Ishikawa (cell line): ENCODE measurements at regions not wholly inside any gene's neighbourhood (a gene's known extent, or its start where the extent isn't known, plus 50 kb on each side); places are given as distances from the start of the nearest gene placed in this dataset.

Experiments used
- EGR1 ChIP-seq: IDR thresholded peaks from 2 replicates; pipeline ENCODE4 v1.6.1; 2012
- RAD21 ChIP-seq: IDR thresholded peaks from 2 replicates; pipeline ENCODE4 v1.6.1; 2012; ENCODE audit warnings: low read depth
- REST ChIP-seq: IDR thresholded peaks from 2 replicates; pipeline ENCODE4 v1.6.1; 2012; ENCODE audit warnings: low read depth, mild to moderate bottlenecking
- TAF1 ChIP-seq: IDR thresholded peaks from 2 replicates; pipeline ENCODE4 v1.6.1; 2012; ENCODE audit warnings: low read depth, mild to moderate bottlenecking
- TCF12 ChIP-seq: IDR thresholded peaks from 2 replicates; pipeline ENCODE4 v1.6.1; 2012; ENCODE audit warnings: low read depth

- TF ChIP-seq EGR1 (no peak), REST (no peak), TCF12 (no peak), TAF1 (no peak), RAD21 (no peak)
Measured at GRCh38 chr6:140160909-140161308, 786.5 kb upstream of the CITED2 start.
